WTC11 (cell line): ENCODE measurements at regions not wholly inside any gene's neighbourhood (a gene's known extent, or its start where the extent isn't known, plus 50 kb on each side); places are given as distances from the start of the nearest gene placed in this dataset.

Experiments used
- ATAC-seq: fragments of 200-7000 bp; cut with Tn5 transposase; 2 replicates; pipeline ENCODE4 v1.10.0; 2021; ENCODE audit warnings: mild to moderate bottlenecking, moderate library complexity
- CTCF ChIA-PET: fragments of 300-600 bp; sonication (Branson Sonifier 250); formaldehyde crosslinking; loops from one replicate; lab custom pipeline; 2021; ENCODE audit warnings: antibody characterized with exemption; lab: Charles Lee
- POLR2A ChIA-PET: fragments of 350-600 bp; sonication (Branson Sonifier 250); formaldehyde crosslinking; loops from one replicate; lab custom pipeline; 2021; ENCODE audit warnings: antibody characterized with exemption; lab: Charles Lee
- DNase-seq: peaks from one replicate; pipeline ENCODE4 v3.0.0; 2021; ENCODE audit warnings: low spot score
- H3K27ac Mint-ChIP-seq: 2 replicates; pipeline ENCODE4 v1.8.0; 2021; ENCODE audit warnings: mixed read lengths
- H3K27me3 Mint-ChIP-seq: 2 replicates; pipeline ENCODE4 v1.8.0; 2021; ENCODE audit warnings: low read depth, mild to moderate bottlenecking, moderate library complexity, mixed read lengths
- H3K36me3 Mint-ChIP-seq: 2 replicates; pipeline ENCODE4 v1.8.0; 2021; ENCODE audit warnings: mixed read lengths
- H3K4me1 Mint-ChIP-seq: 2 replicates; pipeline ENCODE4 v1.8.0; 2022; ENCODE audit warnings: mixed read lengths
- H3K4me3 Mint-ChIP-seq: 2 replicates; pipeline ENCODE4 v1.8.0; 2021; ENCODE audit warnings: mild to moderate bottlenecking, moderate library complexity, mixed read lengths
- H3K9me3 Mint-ChIP-seq: 2 replicates; pipeline ENCODE4 v1.8.0; 2021; ENCODE audit warnings: mixed read lengths
- FOXP1 ChIP-seq: sonication (generic); formaldehyde crosslinking; IDR thresholded peaks from 2 replicates; pipeline ENCODE4 v1.8.0; 2022; ENCODE audit warnings: missing genetic modification reagents, mild to moderate bottlenecking, moderate library complexity, borderline replicate concordance
- GTF2I ChIP-seq: fragments of 250-450 bp; sonication (Bioruptor Pico); conservative IDR thresholded peaks from 2 replicates; pipeline ENCODE4 v1.4.0; 2021; ENCODE audit warnings: mild to moderate bottlenecking
- NR3C1 ChIP-seq: sonication (generic); formaldehyde crosslinking; conservative IDR thresholded peaks from 2 replicates; pipeline ENCODE4 v1.8.1; 2023; ENCODE audit warnings: low read depth, mild to moderate bottlenecking, missing genetic modification reagents
- SOX15 ChIP-seq: fragments of 250-450 bp; sonication (Bioruptor Pico); IDR thresholded peaks from 2 replicates; pipeline ENCODE4 v1.9.0; 2021; ENCODE audit warnings: mild to moderate bottlenecking
- ZBTB21 ChIP-seq: sonication (generic); formaldehyde crosslinking; IDR thresholded peaks from 2 replicates; pipeline ENCODE4 v1.8.1; 2023; ENCODE audit warnings: mild to moderate bottlenecking, missing genetic modification reagents, borderline replicate concordance
- TF ChIP-seq, protein P1 (sequence below): sonication (generic); formaldehyde crosslinking; conservative IDR thresholded peaks from 2 replicates; pipeline ENCODE4 v1.8.1; 2023; ENCODE audit warnings: mild to moderate bottlenecking, low read depth, missing genetic modification reagents, moderate library complexity
- TF ChIP-seq, protein P2 (sequence below): fragments of 250-450 bp; sonication (Bioruptor Pico); IDR thresholded peaks from 2 replicates; pipeline ENCODE4 v1.8.0; 2021; ENCODE audit warnings: mild to moderate bottlenecking
- TF ChIP-seq, protein P3 (sequence below): sonication (generic); formaldehyde crosslinking; IDR thresholded peaks from 2 replicates; pipeline ENCODE4 v1.8.0; 2023; ENCODE audit warnings: missing genetic modification reagents
- TF ChIP-seq, protein P4 (sequence below): sonication (generic); formaldehyde crosslinking; IDR thresholded peaks from 2 replicates; pipeline ENCODE4 v1.8.0; 2022; ENCODE audit warnings: mild to moderate bottlenecking, missing genetic modification reagents
- TF ChIP-seq, protein P5 (sequence below): sonication (generic); formaldehyde crosslinking; IDR thresholded peaks from 2 replicates; pipeline ENCODE4 v1.8.0; 2022; ENCODE audit warnings: missing genetic modification reagents
- TF ChIP-seq, protein P6 (sequence below): fragments of 250-450 bp; sonication (Bioruptor Pico); IDR thresholded peaks from 2 replicates; pipeline ENCODE4 v1.9.0; 2021; ENCODE audit warnings: mild to moderate bottlenecking
- TF ChIP-seq, protein P7 (sequence below): fragments of 250-450 bp; sonication (Bioruptor Pico); IDR thresholded peaks from 2 replicates; pipeline ENCODE4 v1.9.0; 2021; ENCODE audit warnings: moderate library complexity, mild to moderate bottlenecking, inconsistent platforms, borderline replicate concordance

DNA sequence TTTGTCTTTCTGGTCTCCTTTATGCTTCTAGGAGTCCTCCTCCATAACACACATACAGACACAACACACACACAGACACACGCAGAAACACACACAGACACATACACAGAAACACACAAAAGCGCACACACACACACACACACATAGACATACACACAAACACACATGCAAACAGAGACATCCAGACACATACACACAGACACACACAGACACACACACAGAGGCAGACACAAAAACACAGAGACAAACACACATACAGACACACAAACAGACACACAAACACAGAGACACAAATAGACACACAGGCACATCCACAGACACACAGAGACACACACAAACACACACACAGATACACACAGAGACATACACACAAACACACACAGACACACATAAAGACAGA lies 220.2 kb downstream of the IRX2 start (continued):
- TF ChIP-seq, protein P1, sequence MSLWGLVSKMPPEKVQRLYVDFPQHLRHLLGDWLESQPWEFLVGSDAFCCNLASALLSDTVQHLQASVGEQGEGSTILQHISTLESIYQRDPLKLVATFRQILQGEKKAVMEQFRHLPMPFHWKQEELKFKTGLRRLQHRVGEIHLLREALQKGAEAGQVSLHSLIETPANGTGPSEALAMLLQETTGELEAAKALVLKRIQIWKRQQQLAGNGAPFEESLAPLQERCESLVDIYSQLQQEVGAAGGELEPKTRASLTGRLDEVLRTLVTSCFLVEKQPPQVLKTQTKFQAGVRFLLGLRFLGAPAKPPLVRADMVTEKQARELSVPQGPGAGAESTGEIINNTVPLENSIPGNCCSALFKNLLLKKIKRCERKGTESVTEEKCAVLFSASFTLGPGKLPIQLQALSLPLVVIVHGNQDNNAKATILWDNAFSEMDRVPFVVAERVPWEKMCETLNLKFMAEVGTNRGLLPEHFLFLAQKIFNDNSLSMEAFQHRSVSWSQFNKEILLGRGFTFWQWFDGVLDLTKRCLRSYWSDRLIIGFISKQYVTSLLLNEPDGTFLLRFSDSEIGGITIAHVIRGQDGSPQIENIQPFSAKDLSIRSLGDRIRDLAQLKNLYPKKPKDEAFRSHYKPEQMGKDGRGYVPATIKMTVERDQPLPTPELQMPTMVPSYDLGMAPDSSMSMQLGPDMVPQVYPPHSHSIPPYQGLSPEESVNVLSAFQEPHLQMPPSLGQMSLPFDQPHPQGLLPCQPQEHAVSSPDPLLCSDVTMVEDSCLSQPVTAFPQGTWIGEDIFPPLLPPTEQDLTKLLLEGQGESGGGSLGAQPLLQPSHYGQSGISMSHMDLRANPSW (CRISPR knock-in tag) = no peak
- TF ChIP-seq FOXP1 (CRISPR knock-in tag) (no peak), SOX15 (CRISPR knock-in tag) (no peak), ZBTB21 (CRISPR knock-in tag) (no peak)
- TF ChIP-seq, protein P2, sequence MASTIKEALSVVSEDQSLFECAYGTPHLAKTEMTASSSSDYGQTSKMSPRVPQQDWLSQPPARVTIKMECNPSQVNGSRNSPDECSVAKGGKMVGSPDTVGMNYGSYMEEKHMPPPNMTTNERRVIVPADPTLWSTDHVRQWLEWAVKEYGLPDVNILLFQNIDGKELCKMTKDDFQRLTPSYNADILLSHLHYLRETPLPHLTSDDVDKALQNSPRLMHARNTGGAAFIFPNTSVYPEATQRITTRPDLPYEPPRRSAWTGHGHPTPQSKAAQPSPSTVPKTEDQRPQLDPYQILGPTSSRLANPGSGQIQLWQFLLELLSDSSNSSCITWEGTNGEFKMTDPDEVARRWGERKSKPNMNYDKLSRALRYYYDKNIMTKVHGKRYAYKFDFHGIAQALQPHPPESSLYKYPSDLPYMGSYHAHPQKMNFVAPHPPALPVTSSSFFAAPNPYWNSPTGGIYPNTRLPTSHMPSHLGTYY (CRISPR knock-in tag) = no peak
- TF ChIP-seq, protein P3, sequence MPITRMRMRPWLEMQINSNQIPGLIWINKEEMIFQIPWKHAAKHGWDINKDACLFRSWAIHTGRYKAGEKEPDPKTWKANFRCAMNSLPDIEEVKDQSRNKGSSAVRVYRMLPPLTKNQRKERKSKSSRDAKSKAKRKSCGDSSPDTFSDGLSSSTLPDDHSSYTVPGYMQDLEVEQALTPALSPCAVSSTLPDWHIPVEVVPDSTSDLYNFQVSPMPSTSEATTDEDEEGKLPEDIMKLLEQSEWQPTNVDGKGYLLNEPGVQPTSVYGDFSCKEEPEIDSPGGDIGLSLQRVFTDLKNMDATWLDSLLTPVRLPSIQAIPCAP (CRISPR knock-in tag) = no peak
- TF ChIP-seq, protein P4, sequence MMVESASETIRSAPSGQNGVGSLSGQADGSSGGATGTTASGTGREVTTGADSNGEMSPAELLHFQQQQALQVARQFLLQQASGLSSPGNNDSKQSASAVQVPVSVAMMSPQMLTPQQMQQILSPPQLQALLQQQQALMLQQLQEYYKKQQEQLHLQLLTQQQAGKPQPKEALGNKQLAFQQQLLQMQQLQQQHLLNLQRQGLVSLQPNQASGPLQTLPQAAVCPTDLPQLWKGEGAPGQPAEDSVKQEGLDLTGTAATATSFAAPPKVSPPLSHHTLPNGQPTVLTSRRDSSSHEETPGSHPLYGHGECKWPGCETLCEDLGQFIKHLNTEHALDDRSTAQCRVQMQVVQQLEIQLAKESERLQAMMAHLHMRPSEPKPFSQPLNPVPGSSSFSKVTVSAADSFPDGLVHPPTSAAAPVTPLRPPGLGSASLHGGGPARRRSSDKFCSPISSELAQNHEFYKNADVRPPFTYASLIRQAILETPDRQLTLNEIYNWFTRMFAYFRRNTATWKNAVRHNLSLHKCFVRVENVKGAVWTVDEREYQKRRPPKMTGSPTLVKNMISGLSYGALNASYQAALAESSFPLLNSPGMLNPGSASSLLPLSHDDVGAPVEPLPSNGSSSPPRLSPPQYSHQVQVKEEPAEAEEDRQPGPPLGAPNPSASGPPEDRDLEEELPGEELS (CRISPR knock-in tag) = no peak

DNA sequence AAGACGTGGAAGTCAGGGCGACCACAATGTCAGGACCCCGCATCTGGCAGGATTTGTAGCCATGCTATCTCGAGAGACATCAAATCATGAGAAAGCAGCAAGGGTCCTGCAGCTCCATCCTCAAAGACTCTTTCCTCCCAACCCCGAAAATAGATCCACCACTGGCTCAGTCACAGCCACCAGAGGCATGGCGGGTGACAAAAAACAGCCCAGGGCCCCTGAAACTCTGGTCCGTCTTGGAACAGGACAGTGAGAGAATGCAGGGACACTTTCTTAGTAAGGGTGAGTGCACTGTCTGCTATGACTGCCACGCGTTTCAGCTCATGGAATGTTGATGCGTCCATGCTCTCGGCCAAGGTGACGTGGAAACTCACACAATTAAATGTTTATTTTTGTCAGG lies 220.9 kb downstream of the IRX2 start:
- no peaks in the 10 kb centered on the region for H3K4me1 Mint-ChIP-seq
- peaks cover 5% of the 10 kb centered on the region; the same call in 1 of the 2 replicates for H3K27me3 Mint-ChIP-seq
- H3K27ac Mint-ChIP-seq = no peak overlapping the region
- DNase-seq (no peak), ATAC-seq (no peak)
- peaks cover 20% of the 10 kb centered on the region for H3K36me3 Mint-ChIP-seq
- TF ChIP-seq, protein P5, sequence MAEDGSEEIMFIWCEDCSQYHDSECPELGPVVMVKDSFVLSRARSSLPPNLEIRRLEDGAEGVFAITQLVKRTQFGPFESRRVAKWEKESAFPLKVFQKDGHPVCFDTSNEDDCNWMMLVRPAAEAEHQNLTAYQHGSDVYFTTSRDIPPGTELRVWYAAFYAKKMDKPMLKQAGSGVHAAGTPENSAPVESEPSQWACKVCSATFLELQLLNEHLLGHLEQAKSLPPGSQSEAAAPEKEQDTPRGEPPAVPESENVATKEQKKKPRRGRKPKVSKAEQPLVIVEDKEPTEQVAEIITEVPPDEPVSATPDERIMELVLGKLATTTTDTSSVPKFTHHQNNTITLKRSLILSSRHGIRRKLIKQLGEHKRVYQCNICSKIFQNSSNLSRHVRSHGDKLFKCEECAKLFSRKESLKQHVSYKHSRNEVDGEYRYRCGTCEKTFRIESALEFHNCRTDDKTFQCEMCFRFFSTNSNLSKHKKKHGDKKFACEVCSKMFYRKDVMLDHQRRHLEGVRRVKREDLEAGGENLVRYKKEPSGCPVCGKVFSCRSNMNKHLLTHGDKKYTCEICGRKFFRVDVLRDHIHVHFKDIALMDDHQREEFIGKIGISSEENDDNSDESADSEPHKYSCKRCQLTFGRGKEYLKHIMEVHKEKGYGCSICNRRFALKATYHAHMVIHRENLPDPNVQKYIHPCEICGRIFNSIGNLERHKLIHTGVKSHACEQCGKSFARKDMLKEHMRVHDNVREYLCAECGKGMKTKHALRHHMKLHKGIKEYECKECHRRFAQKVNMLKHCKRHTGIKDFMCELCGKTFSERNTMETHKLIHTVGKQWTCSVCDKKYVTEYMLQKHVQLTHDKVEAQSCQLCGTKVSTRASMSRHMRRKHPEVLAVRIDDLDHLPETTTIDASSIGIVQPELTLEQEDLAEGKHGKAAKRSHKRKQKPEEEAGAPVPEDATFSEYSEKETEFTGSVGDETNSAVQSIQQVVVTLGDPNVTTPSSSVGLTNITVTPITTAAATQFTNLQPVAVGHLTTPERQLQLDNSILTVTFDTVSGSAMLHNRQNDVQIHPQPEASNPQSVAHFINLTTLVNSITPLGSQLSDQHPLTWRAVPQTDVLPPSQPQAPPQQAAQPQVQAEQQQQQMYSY (CRISPR knock-in tag) = no peak
- TF ChIP-seq NR3C1 (CRISPR knock-in tag) (no peak), GTF2I (CRISPR knock-in tag) (no peak)
- TF ChIP-seq, protein P6, sequence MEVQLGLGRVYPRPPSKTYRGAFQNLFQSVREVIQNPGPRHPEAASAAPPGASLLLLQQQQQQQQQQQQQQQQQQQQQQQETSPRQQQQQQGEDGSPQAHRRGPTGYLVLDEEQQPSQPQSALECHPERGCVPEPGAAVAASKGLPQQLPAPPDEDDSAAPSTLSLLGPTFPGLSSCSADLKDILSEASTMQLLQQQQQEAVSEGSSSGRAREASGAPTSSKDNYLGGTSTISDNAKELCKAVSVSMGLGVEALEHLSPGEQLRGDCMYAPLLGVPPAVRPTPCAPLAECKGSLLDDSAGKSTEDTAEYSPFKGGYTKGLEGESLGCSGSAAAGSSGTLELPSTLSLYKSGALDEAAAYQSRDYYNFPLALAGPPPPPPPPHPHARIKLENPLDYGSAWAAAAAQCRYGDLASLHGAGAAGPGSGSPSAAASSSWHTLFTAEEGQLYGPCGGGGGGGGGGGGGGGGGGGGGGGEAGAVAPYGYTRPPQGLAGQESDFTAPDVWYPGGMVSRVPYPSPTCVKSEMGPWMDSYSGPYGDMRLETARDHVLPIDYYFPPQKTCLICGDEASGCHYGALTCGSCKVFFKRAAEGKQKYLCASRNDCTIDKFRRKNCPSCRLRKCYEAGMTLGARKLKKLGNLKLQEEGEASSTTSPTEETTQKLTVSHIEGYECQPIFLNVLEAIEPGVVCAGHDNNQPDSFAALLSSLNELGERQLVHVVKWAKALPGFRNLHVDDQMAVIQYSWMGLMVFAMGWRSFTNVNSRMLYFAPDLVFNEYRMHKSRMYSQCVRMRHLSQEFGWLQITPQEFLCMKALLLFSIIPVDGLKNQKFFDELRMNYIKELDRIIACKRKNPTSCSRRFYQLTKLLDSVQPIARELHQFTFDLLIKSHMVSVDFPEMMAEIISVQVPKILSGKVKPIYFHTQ = no peak
- TF ChIP-seq, protein P7, sequence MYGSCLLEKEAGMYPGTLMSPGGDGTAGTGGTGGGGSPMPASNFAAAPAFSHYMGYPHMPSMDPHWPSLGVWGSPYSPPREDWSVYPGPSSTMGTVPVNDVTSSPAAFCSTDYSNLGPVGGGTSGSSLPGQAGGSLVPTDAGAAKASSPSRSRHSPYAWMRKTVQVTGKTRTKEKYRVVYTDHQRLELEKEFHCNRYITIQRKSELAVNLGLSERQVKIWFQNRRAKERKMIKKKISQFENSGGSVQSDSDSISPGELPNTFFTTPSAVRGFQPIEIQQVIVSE (CRISPR knock-in tag) = no peak
- ChIA-PET POLR2A (interaction anchor here (0.6 kb wide), 1 partner anchor 9 kb away, joined by 3 read pairs; no protein-coding TSS in a partner anchor), CTCF (no interaction called here)
- no peak overlapping the region for H3K4me3 Mint-ChIP-seq
- H3K9me3 Mint-ChIP-seq = peaks cover 48% of the 10 kb centered on the region
